ENCODE measurements at regions not wholly inside any gene's neighbourhood (a gene's known extent, or its start where the extent isn't known, plus 50 kb on each side); places are given as distances from the start of the nearest gene placed in this dataset.
A peak's percentile ranks its signal among the peaks of the same experiment; 100 is the strongest.

DNA sequence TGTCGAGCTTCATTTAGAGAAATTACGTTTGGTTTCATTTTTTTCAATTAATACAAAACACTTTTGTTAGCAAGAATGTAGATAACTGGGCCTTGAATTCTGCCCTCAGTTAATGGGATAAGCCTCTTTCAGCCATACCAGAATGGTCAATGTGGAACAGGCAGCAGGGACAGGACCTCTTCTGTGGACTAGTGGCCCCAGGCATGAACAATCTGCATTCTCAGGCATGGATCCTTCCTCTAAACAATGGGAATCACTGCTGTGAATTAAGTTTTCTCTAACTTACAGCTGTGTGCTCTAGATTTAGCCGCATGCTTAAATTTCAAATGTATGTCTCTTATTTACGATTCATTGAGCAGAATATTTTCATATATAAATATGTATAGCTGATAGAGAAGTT lies 237.7 kb upstream of the PRKCQ start:
- peaks cover 0 to 21% (median 0%) of the 10 kb centered on the region in 3 experiments; a peak in 3 of 7 replicates for H3K36me3 Mint-ChIP-seq (ENCODE audit: insufficient read depth in 1 of 3, low read depth in 3 of 3)
- H3K4me3 Mint-ChIP-seq = no peak overlapping the region
- Histone ChIP-seq H3K4me2 (ENCODE audit: insufficient read depth, insufficient read length, low read length) (no peak overlapping the region), H3K18ac (ENCODE audit: insufficient read length, low read depth, low read length) (no peak overlapping the region), H3K23ac (ENCODE audit: insufficient read length, low read depth, low read length) (no peak overlapping the region), H3K4ac (ENCODE audit: low read depth, low read length) (no peak overlapping the region), H3K9ac (ENCODE audit: extremely low read depth, insufficient read length, low read length) (no peak overlapping the region), H4K91ac (ENCODE audit: insufficient read length, low read depth, low read length) (no peak overlapping the region), H3K56ac (ENCODE audit: insufficient read length, low read depth, low read length) (no peak overlapping the region), H2BK5ac (ENCODE audit: insufficient read length, low read length) (no peak overlapping the region), H3K79me2 (ENCODE audit: insufficient read depth, low read length) (peaks cover 2% of the 10 kb centered on the region; the same call in 1 of the 2 replicates), H3K14ac (ENCODE audit: insufficient read depth, low read length) (no peak overlapping the region), H3K9me3 (ENCODE audit: control insufficient read depth, low read depth, low read length) (no peaks in the 10 kb centered on the region), H3K79me1 (ENCODE audit: insufficient read depth, low read depth, low read length, poor library complexity, severe bottlenecking) (no peaks in the 10 kb centered on the region), H2BK12ac (ENCODE audit: insufficient read length, low read depth, low read length) (no peak overlapping the region), H2BK120ac (ENCODE audit: low read depth, low read length, poor library complexity, severe bottlenecking) (no peak overlapping the region), H2AFZ (ENCODE audit: low read length) (no peak overlapping the region), H3T11ph (ENCODE audit: low read length) (no peak overlapping the region), H4K20me1 (ENCODE audit: control insufficient read depth, insufficient read depth, insufficient read length) (no peaks in the 10 kb centered on the region), H3K23me2 (ENCODE audit: insufficient read length, low read depth, low read length, poor library complexity, severe bottlenecking) (no peaks in the 10 kb centered on the region), H2BK20ac (ENCODE audit: low read depth, low read length, poor library complexity, severe bottlenecking) (no peak overlapping the region), H4K5ac (ENCODE audit: insufficient read length, low read depth, low read length) (no peak overlapping the region), H2BK15ac (ENCODE audit: low read depth, low read length) (no peak overlapping the region), H2AK5ac (ENCODE audit: insufficient read length, low read length) (no peak overlapping the region), H3K27ac (ENCODE audit: insufficient read length, low read depth, low read length) (no peak overlapping the region), H4K8ac (replicated peaks; ENCODE audit: insufficient read length, low read depth, low read length) (no peak overlapping the region), H3K4me1 (ENCODE audit: insufficient read depth, low read length) (peaks cover 10% of the 10 kb centered on the region), H3K27me3 (ENCODE audit: insufficient read depth, low read length) (no peaks in the 10 kb centered on the region)
- H3K9me3 Mint-ChIP-seq = no peaks in the 10 kb centered on the region
- DNase-seq = no peak
- peak overlapping the region in 1 of 3 experiments; percentile 83; a peak in 1 of 7 replicates for H3K27ac Mint-ChIP-seq
- peaks cover 25 to 62% of the 10 kb centered on the region in 2 experiments for H3K4me1 Mint-ChIP-seq
- no CpG with 5 or more reads among the region's 4 CpGs for WGBS (ENCODE audit: extremely low coverage, insufficient read length, low lambda C conversion rate)
- no peak for TF ChIP-seq CTCF (conservative IDR thresholded peaks at IDR 0.05)
- no peaks in the 10 kb centered on the region for H3K27me3 Mint-ChIP-seq (ENCODE audit: low read depth)

Measured in H9 (cell line).